Liver (tissue), 8 donors: ENCODE measurements at regions not wholly inside any gene's neighbourhood (a gene's known extent, or its start where the extent isn't known, plus 50 kb on each side); places are given as distances from the start of the nearest gene placed in this dataset.

Experiments
- DNase-seq: peaks from one replicate; pipeline ENCODE4 v3.0.0-alpha.2; 2017; ENCODE audit warnings: low spot score
- H3K27ac ChIP-seq, 2 donors: one replicate each; pipeline ENCODE4 v1.7.0; 2013; ENCODE audit warnings: inconsistent platforms in 2 of 2, low read length in 2 of 2, control low read depth in 1 of 2, low read depth in 1 of 2, mild to moderate bottlenecking in 1 of 2
- H3K27me3 ChIP-seq, 4 donors: one replicate each; pipeline versions ENCODE4 v1.6.1 to v1.7.0; 2013; ENCODE audit warnings: low read length in 3 of 4, inconsistent platforms in 1 of 4, mild to moderate bottlenecking in 1 of 4, moderate library complexity in 1 of 4; ENCODE audit not compliant: control insufficient read depth in 4 of 4, insufficient read depth in 4 of 4
- H3K36me3 ChIP-seq, 4 donors: one replicate each; pipeline versions ENCODE4 v1.6.1 to v1.7.0; 2013; ENCODE audit warnings: low read length in 3 of 4, mild to moderate bottlenecking in 3 of 4, low read depth in 1 of 4, moderate library complexity in 1 of 4; ENCODE audit not compliant: control insufficient read depth in 4 of 4, insufficient read depth in 3 of 4
- H3K4me1 ChIP-seq, 4 donors: one replicate each; pipeline versions ENCODE4 v1.6.1 to v1.7.0; 2013; ENCODE audit warnings: low read length in 3 of 4, mild to moderate bottlenecking in 3 of 4, moderate library complexity in 1 of 4; ENCODE audit not compliant: control insufficient read depth in 4 of 4, insufficient read depth in 4 of 4
- H3K4me3 ChIP-seq, 3 donors: one replicate each; pipeline versions ENCODE4 v1.6.1 to v1.7.0; 2013; ENCODE audit warnings: low read length in 3 of 3, control low read depth in 1 of 3, low read depth in 1 of 3, mild to moderate bottlenecking in 1 of 3
- H3K9ac ChIP-seq, 2 donors: one replicate each; pipeline ENCODE4 v1.7.0; 2013; ENCODE audit warnings: low read length in 2 of 2, mild to moderate bottlenecking in 2 of 2, moderate library complexity in 2 of 2, control low read depth in 1 of 2, low read depth in 1 of 2
- H3K9me3 ChIP-seq, 4 donors: one replicate each; pipeline versions ENCODE4 v1.6.1 to v1.7.0; 2013; ENCODE audit warnings: low read length in 3 of 4; ENCODE audit not compliant: control insufficient read depth in 4 of 4
- EGR1 ChIP-seq, 2 donors: IDR thresholded peaks; 2 replicates each; pipeline ENCODE4 v1.6.1; 2016 to 2018; ENCODE audit warnings: antibody characterized with exemption in 2 of 2, low read depth in 2 of 2
- FOXA1 ChIP-seq: IDR thresholded peaks from 2 replicates; pipeline ENCODE4 v1.6.1; 2016; ENCODE audit warnings: antibody characterized with exemption
- FOXA2 ChIP-seq: IDR thresholded peaks from 2 replicates; pipeline ENCODE4 v1.6.1; 2016; ENCODE audit warnings: antibody characterized with exemption
- GABPA ChIP-seq, 2 donors: IDR thresholded peaks in 1 of 2; conservative IDR thresholded peaks in 1 of 2; 2 replicates each; pipeline ENCODE4 v1.6.1; 2016; ENCODE audit warnings: antibody characterized with exemption in 2 of 2, mild to moderate bottlenecking in 1 of 2, moderate library complexity in 1 of 2
- HNF4A ChIP-seq, 2 donors: conservative IDR thresholded peaks; 2 replicates each; pipeline ENCODE4 v1.6.1; 2016; ENCODE audit warnings: antibody characterized with exemption in 2 of 2, mild to moderate bottlenecking in 2 of 2
- HNF4G ChIP-seq: IDR thresholded peaks from 2 replicates; pipeline ENCODE4 v1.6.1; 2016; ENCODE audit warnings: antibody characterized with exemption
- JUND ChIP-seq, 2 donors: IDR thresholded peaks; 2 replicates each; pipeline ENCODE4 v1.6.1; 2016; ENCODE audit warnings: antibody characterized with exemption in 2 of 2
- NR2F2 ChIP-seq: IDR thresholded peaks from 2 replicates; pipeline ENCODE4 v1.6.1; 2016; ENCODE audit warnings: antibody characterized with exemption
- RAD21 ChIP-seq, 2 donors: IDR thresholded peaks; 2 replicates each; pipeline ENCODE4 v1.6.1; 2016; ENCODE audit warnings: antibody characterized with exemption in 2 of 2, mild to moderate bottlenecking in 2 of 2
- RXRA ChIP-seq, 2 donors: IDR thresholded peaks; 2 replicates each; pipeline ENCODE4 v1.6.1; 2017 to 2018; ENCODE audit warnings: antibody characterized with exemption in 2 of 2, mild to moderate bottlenecking in 1 of 2
- SP1 ChIP-seq: IDR thresholded peaks from 2 replicates; pipeline ENCODE4 v1.6.1; 2018; ENCODE audit warnings: antibody characterized with exemption, mild to moderate bottlenecking
- TAF1 ChIP-seq: conservative IDR thresholded peaks from 2 replicates; pipeline ENCODE4 v1.6.1; 2016; ENCODE audit warnings: antibody characterized with exemption, mild to moderate bottlenecking
- YY1 ChIP-seq: IDR thresholded peaks from 2 replicates; pipeline ENCODE4 v1.6.1; 2016; ENCODE audit warnings: antibody characterized with exemption, mild to moderate bottlenecking
- WGBS: extraction: QIAGEN DNeasy Blood & Tissue Kit; methylation state at CpG from one replicate; pipeline ENCODE4 v1.1.7; 2013; 5-methylcytosine and 5-hydroxymethylcytosine counted together
- TF ChIP-seq, protein P1 (sequence below): IDR thresholded peaks from 2 replicates; pipeline ENCODE4 v1.6.1; 2016; ENCODE audit warnings: antibody characterized with exemption
- TF ChIP-seq, protein P2 (sequence below): IDR thresholded peaks from 2 replicates; pipeline ENCODE4 v1.6.1; 2016; ENCODE audit warnings: antibody characterized with exemption, mild to moderate bottlenecking
- TF ChIP-seq, protein P3 (sequence below): IDR thresholded peaks from 2 replicates; pipeline ENCODE4 v1.6.1; 2016; ENCODE audit warnings: antibody characterized with exemption
- TF ChIP-seq, protein P4 (sequence below): fragments of 150-350 bp; IDR thresholded peaks from 2 replicates; pipeline ENCODE4 v1.5.1; 2017; ENCODE audit warnings: improper control_type of control experiment, low read depth, low read length; ENCODE audit not compliant: missing input control
- TF ChIP-seq, protein P5 (sequence below): IDR thresholded peaks from 2 replicates; pipeline ENCODE4 v1.6.1; 2016; ENCODE audit warnings: antibody characterized with exemption
- donor health status: healthy.
- donor health status: healthy.
- donor health status: healthy.
- donor health status: healthy.
- donor health status: healthy.

DNA sequence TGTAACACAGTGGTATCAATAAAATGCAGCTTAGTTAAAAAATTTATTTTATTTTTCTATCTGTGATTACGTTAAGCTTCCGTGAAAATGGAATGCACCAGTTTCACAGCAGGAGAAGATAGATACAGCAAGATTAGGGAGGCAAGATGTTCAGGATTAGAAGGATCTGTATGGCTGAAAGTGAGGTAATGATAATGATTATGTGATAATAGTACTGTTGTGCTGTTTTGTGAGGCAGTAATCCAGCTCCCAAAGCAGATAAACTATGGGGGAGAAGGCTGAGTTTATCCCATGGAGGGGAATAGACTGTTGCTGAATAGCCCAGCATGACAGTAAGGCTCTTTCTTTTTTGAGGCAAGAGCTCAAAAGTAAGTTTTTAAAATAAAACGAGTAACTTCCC lies 216.1 kb upstream of the PRPS1L1 start:
- Histone ChIP-seq H3K27ac (no peak overlapping the region), H3K9me3 (peaks cover 4 to 18% (median 6%) of the 10 kb centered on the region in 4 donors), H3K36me3 (no peaks in the 10 kb centered on the region), H3K9ac (no peak overlapping the region), H3K27me3 (peaks cover 0 to 7% (median 0%) of the 10 kb centered on the region in 4 donors), H3K4me3 (no peak overlapping the region), H3K4me1 (no peaks in the 10 kb centered on the region)
- DNase-seq: no peak
- 79% methylated on average over 3 of the region's 3 CpGs for WGBS
- TF ChIP-seq, protein P1, sequence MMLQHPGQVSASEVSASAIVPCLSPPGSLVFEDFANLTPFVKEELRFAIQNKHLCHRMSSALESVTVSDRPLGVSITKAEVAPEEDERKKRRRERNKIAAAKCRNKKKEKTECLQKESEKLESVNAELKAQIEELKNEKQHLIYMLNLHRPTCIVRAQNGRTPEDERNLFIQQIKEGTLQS: no peak
- TF ChIP-seq GABPA (IDR thresholded peaks at IDR 0.05 in 1 of 2, conservative IDR thresholded peaks at IDR 0.05 in 1 of 2) (no peak), NR2F2 (no peak), YY1 (no peak), SP1 (no peak), JUND (IDR thresholded peaks at IDR 0.05) (no peak), RXRA (IDR thresholded peaks at IDR 0.05) (no peak), RAD21 (IDR thresholded peaks at IDR 0.05) (no peak), EGR1 (IDR thresholded peaks at IDR 0.05; ENCODE audit: low read depth in 2 of 2) (no peak), HNF4A (conservative IDR thresholded peaks at IDR 0.05) (no peak), TAF1 (no peak), HNF4G (no peak), FOXA2 (no peak), FOXA1 (no peak)
- TF ChIP-seq, protein P2, sequence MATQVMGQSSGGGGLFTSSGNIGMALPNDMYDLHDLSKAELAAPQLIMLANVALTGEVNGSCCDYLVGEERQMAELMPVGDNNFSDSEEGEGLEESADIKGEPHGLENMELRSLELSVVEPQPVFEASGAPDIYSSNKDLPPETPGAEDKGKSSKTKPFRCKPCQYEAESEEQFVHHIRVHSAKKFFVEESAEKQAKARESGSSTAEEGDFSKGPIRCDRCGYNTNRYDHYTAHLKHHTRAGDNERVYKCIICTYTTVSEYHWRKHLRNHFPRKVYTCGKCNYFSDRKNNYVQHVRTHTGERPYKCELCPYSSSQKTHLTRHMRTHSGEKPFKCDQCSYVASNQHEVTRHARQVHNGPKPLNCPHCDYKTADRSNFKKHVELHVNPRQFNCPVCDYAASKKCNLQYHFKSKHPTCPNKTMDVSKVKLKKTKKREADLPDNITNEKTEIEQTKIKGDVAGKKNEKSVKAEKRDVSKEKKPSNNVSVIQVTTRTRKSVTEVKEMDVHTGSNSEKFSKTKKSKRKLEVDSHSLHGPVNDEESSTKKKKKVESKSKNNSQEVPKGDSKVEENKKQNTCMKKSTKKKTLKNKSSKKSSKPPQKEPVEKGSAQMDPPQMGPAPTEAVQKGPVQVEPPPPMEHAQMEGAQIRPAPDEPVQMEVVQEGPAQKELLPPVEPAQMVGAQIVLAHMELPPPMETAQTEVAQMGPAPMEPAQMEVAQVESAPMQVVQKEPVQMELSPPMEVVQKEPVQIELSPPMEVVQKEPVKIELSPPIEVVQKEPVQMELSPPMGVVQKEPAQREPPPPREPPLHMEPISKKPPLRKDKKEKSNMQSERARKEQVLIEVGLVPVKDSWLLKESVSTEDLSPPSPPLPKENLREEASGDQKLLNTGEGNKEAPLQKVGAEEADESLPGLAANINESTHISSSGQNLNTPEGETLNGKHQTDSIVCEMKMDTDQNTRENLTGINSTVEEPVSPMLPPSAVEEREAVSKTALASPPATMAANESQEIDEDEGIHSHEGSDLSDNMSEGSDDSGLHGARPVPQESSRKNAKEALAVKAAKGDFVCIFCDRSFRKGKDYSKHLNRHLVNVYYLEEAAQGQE: no peak
- TF ChIP-seq, protein P3, sequence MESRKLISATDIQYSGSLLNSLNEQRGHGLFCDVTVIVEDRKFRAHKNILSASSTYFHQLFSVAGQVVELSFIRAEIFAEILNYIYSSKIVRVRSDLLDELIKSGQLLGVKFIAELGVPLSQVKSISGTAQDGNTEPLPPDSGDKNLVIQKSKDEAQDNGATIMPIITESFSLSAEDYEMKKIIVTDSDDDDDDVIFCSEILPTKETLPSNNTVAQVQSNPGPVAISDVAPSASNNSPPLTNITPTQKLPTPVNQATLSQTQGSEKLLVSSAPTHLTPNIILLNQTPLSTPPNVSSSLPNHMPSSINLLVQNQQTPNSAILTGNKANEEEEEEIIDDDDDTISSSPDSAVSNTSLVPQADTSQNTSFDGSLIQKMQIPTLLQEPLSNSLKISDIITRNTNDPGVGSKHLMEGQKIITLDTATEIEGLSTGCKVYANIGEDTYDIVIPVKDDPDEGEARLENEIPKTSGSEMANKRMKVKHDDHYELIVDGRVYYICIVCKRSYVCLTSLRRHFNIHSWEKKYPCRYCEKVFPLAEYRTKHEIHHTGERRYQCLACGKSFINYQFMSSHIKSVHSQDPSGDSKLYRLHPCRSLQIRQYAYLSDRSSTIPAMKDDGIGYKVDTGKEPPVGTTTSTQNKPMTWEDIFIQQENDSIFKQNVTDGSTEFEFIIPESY: no peak
- TF ChIP-seq, protein P4, sequence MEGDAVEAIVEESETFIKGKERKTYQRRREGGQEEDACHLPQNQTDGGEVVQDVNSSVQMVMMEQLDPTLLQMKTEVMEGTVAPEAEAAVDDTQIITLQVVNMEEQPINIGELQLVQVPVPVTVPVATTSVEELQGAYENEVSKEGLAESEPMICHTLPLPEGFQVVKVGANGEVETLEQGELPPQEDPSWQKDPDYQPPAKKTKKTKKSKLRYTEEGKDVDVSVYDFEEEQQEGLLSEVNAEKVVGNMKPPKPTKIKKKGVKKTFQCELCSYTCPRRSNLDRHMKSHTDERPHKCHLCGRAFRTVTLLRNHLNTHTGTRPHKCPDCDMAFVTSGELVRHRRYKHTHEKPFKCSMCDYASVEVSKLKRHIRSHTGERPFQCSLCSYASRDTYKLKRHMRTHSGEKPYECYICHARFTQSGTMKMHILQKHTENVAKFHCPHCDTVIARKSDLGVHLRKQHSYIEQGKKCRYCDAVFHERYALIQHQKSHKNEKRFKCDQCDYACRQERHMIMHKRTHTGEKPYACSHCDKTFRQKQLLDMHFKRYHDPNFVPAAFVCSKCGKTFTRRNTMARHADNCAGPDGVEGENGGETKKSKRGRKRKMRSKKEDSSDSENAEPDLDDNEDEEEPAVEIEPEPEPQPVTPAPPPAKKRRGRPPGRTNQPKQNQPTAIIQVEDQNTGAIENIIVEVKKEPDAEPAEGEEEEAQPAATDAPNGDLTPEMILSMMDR: no peak
- TF ChIP-seq, protein P5, sequence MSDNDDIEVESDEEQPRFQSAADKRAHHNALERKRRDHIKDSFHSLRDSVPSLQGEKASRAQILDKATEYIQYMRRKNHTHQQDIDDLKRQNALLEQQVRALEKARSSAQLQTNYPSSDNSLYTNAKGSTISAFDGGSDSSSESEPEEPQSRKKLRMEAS: no peak
